ENCODE measurements at regions not wholly inside any gene's neighbourhood (a gene's known extent, or its start where the extent isn't known, plus 50 kb on each side); places are given as distances from the start of the nearest gene placed in this dataset.

DNA sequence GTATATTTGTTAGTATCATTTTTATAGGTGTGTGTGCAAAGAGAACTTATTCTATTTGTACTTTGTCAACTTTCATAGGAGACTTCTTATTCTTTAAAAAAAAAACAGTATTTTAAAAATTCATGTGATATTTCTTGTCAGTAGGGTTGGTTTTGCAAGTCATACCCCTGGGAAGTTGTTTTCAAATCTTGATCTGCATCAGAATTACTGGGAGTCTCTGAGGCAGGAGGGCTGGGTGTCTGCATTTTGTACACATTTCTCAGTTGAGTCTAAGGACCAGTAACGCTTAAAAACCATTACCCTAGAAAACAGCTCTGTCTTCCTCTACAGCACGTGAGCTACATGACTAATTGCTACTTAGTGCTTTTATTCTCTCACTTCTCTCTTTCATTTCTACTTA is 76.0 kb upstream of the CTTNBP2NL start:
- Mint-ChIP-seq H3K27me3 (peaks cover 11 to 14% of the 10 kb centered on the region in 2 donors), H3K36me3 (no peaks in the 10 kb centered on the region), H3K4me1 (peaks cover 0 to 3% (median 1%) of the 10 kb centered on the region in 4 donors), H3K27ac (no peak overlapping the region), H3K9me3 (peaks cover 0 to 1% (median 0%) of the 10 kb centered on the region in 8 donors), H3K4me3 (no peak overlapping the region)
- CTCF ChIA-PET (ENCODE audit: partially characterized antibody) = no interaction called here
- intact Hi-C loops (cut with micrococcal nuclease) = no loop called here
- Histone ChIP-seq H3K4me3 (ENCODE audit: low read length in 2 of 2) (no peak overlapping the region), H3K27ac (ENCODE audit: low read depth, low read length) (no peak overlapping the region), H3K36me3 (ENCODE audit: insufficient read depth, low read length) (no peaks in the 10 kb centered on the region), H3K9me3 (ENCODE audit: control insufficient read depth in 1 of 2, low read length in 2 of 2) (no peaks in the 10 kb centered on the region), H3K4me1 (ENCODE audit: insufficient read depth, low read length) (no peaks in the 10 kb centered on the region), H3K27me3 (ENCODE audit: insufficient read depth, low read length) (no peaks in the 10 kb centered on the region)
- POLR2A ChIA-PET (ENCODE audit: partially characterized antibody) = no interaction called here
- no peak for DNase-seq

DNA sequence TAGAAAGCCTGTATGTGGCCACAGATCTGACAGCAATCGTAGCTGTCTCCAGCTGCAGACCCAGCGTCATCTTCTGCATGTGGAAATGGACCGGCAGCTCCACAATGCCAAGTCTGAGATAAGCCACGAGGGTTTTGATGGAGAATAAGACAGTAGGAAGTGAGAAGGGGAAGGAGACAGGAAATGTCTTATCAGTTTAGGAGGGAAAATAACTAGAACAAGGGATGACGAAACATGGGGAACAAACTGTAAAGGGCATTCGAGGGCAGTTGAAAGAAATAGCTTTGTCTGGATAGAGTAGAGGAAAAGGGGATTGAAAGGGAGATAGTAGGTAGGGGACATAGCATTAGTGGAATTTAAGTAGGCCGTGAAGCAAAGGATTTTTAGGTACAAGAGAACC is 74.0 kb upstream of the CTTNBP2NL start:
- no peaks in the 10 kb centered on the region for H3K36me3 Mint-ChIP-seq
- H3K27me3 ChIP-seq (ENCODE audit: insufficient read depth, low read length) = no peaks in the 10 kb centered on the region
- no peak for DNase-seq
- peaks cover 0 to 3% (median 1%) of the 10 kb centered on the region in 4 donors for H3K4me1 Mint-ChIP-seq
- peaks cover 6 to 18% of the 10 kb centered on the region in 2 donors for H3K27me3 Mint-ChIP-seq
- ChIA-PET CTCF (ENCODE audit: partially characterized antibody) (no interaction called here), POLR2A (ENCODE audit: partially characterized antibody) (no interaction called here)
- H3K4me3 ChIP-seq (ENCODE audit: low read length in 2 of 2) = no peak overlapping the region
- no peak overlapping the region for H3K27ac Mint-ChIP-seq
- intact Hi-C loops (cut with micrococcal nuclease) = no loop called here
- H3K27ac ChIP-seq (ENCODE audit: low read depth, low read length) = no peak overlapping the region
- H3K9me3 ChIP-seq (ENCODE audit: control insufficient read depth in 1 of 2, low read length in 2 of 2) = no peaks in the 10 kb centered on the region
- H3K9me3 Mint-ChIP-seq = peaks cover 0 to 1% (median 0%) of the 10 kb centered on the region in 8 donors
- H3K36me3 ChIP-seq (ENCODE audit: insufficient read depth, low read length) = no peaks in the 10 kb centered on the region
- no peak overlapping the region for H3K4me3 Mint-ChIP-seq
- H3K4me1 ChIP-seq (ENCODE audit: insufficient read depth, low read length) = no peaks in the 10 kb centered on the region

DNA sequence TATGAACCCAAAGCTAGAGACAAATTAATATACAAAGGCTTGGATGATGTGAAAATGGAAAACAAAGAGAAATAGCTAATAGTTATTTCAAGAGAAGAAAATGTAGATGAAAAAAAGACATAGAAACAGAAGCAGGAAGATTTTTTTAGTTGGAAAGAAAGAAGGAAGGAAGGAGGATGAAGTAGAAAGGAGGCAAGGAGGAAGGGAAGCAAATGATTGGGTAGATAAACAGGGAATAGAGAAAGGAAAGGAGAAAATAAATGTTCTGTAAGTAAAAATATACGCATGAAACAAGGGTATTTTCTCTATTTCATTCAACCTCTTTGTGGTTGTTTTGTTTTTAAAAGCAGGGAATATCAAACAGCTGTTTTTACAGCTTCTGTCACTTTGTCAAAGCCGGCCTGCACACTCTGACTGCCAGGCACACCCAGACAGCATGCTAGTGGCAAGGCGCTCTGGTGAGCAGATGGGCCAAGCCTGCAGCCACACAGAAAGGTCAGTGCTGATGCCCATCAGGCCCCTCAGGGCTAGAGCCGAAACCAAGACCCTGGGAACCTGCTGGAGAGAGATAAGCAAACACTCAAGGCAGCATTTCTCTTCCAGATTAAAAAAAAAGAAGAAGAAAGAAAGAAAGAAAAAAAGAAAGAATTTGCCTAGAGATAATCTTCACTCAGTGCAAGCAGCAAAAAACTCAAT is 72.9 kb upstream of the CTTNBP2NL start:
- peaks cover 0 to 3% (median 1%) of the 10 kb centered on the region in 4 donors for H3K4me1 Mint-ChIP-seq
- no peaks in the 10 kb centered on the region for H3K36me3 Mint-ChIP-seq
- no peak overlapping the region for H3K27ac ChIP-seq (ENCODE audit: low read depth, low read length)
- ChIA-PET POLR2A (ENCODE audit: partially characterized antibody) (no interaction called here), CTCF (ENCODE audit: partially characterized antibody) (no interaction called here)
- H3K27ac Mint-ChIP-seq = peak overlapping the region in 1 of 7 donors; percentile 24
- no peaks in the 10 kb centered on the region for H3K4me1 ChIP-seq (ENCODE audit: insufficient read depth, low read length)
- H3K27me3 ChIP-seq (ENCODE audit: insufficient read depth, low read length) = no peaks in the 10 kb centered on the region
- H3K27me3 Mint-ChIP-seq = peaks cover 6 to 20% of the 10 kb centered on the region in 2 donors
- no peak for DNase-seq
- no peak overlapping the region for H3K4me3 ChIP-seq (ENCODE audit: low read length in 2 of 2)
- no peaks in the 10 kb centered on the region for H3K36me3 ChIP-seq (ENCODE audit: insufficient read depth, low read length)
- intact Hi-C loops (cut with micrococcal nuclease) = no loop called here
- H3K9me3 ChIP-seq (ENCODE audit: control insufficient read depth in 1 of 2, low read length in 2 of 2) = no peaks in the 10 kb centered on the region
- peaks cover 0 to 1% (median 0%) of the 10 kb centered on the region in 8 donors for H3K9me3 Mint-ChIP-seq
- H3K4me3 Mint-ChIP-seq = no peak overlapping the region

DNA sequence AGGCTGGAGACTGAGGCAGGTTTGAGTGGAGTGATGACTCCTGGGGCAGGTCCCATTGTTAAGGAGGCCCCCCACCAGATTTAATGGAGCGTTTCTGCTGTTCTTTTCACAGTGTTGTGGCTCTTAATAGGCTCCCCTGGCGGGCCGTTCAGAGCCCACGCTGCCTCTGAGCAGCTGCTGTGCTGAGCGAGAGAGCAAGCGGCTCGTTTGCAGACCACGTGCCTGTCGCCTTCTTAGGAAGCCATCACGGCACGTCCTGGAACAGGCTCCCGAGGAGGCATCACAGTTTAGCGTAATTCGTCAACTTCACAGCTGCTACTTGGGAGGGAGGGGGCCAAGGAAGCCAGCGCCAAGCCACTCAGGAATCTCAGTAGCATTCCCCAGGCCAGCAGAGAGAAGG is 70.5 kb upstream of the CTTNBP2NL start:
- H3K4me1 ChIP-seq (ENCODE audit: insufficient read depth, low read length) = no peaks in the 10 kb centered on the region
- Mint-ChIP-seq H3K4me1 (no peaks in the 10 kb centered on the region), H3K9me3 (peaks cover 0 to 1% (median 0%) of the 10 kb centered on the region in 8 donors), H3K36me3 (no peaks in the 10 kb centered on the region), H3K27ac (peak overlapping the region in 1 of 7 donors; percentile 48), H3K4me3 (no peak overlapping the region), H3K27me3 (peaks cover 9 to 27% of the 10 kb centered on the region in 2 donors)
- no peaks in the 10 kb centered on the region for H3K27me3 ChIP-seq (ENCODE audit: insufficient read depth, low read length)
- POLR2A ChIA-PET (ENCODE audit: partially characterized antibody) = no interaction called here
- H3K4me3 ChIP-seq (ENCODE audit: low read length in 2 of 2) = no peak overlapping the region
- no peak for DNase-seq
- intact Hi-C loops (cut with micrococcal nuclease) = no loop called here
- H3K9me3 ChIP-seq (ENCODE audit: control insufficient read depth in 1 of 2, low read length in 2 of 2) = no peaks in the 10 kb centered on the region
- no peaks in the 10 kb centered on the region for H3K36me3 ChIP-seq (ENCODE audit: insufficient read depth, low read length)
- H3K27ac ChIP-seq (ENCODE audit: low read depth, low read length) = no peak overlapping the region
- CTCF ChIA-PET (ENCODE audit: partially characterized antibody) = no interaction called here

DNA sequence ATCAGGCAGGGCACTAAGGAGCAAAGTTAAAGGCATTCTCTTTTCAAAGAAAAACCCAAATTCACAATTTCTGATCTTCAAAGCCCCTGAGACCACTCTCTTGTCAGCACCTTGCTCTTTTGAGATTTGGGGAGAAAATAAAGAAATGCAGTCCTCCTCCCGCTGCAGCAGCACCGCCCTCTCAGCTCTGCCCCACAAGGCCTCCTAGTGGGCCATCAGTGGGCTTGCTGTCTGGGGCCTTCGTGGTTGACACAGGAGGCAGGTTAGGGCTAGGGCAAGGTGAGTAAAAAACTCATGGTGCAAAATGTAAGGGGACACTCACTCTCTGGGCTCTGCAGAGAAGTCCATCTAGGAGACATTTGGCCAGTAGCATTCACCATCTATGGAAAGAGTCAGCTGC is 67.4 kb upstream of the CTTNBP2NL start:
- H3K9me3 Mint-ChIP-seq = peaks cover 0 to 1% (median 0%) of the 10 kb centered on the region in 8 donors
- no peak for DNase-seq
- H3K4me1 ChIP-seq (ENCODE audit: insufficient read depth, low read length) = no peaks in the 10 kb centered on the region
- no peak overlapping the region for H3K27ac Mint-ChIP-seq
- no peaks in the 10 kb centered on the region for H3K27me3 ChIP-seq (ENCODE audit: insufficient read depth, low read length)
- H3K36me3 Mint-ChIP-seq = no peaks in the 10 kb centered on the region
- H3K4me3 ChIP-seq (ENCODE audit: low read length in 2 of 2) = no peak overlapping the region
- no peak overlapping the region for H3K4me3 Mint-ChIP-seq
- H3K4me1 Mint-ChIP-seq = no peaks in the 10 kb centered on the region
- intact Hi-C loops (cut with micrococcal nuclease) = no loop called here
- peaks cover 9 to 37% of the 10 kb centered on the region in 2 donors for H3K27me3 Mint-ChIP-seq
- H3K27ac ChIP-seq (ENCODE audit: low read depth, low read length) = no peak overlapping the region
- POLR2A ChIA-PET (ENCODE audit: partially characterized antibody) = no interaction called here
- H3K36me3 ChIP-seq (ENCODE audit: insufficient read depth, low read length) = no peaks in the 10 kb centered on the region
- CTCF ChIA-PET (ENCODE audit: partially characterized antibody) = interaction anchor here (1.0 kb wide), 1 partner anchor 42 kb away, joined by 3 read pairs; no protein-coding TSS in a partner anchor
- no peaks in the 10 kb centered on the region for H3K9me3 ChIP-seq (ENCODE audit: control insufficient read depth in 1 of 2, low read length in 2 of 2)

DNA sequence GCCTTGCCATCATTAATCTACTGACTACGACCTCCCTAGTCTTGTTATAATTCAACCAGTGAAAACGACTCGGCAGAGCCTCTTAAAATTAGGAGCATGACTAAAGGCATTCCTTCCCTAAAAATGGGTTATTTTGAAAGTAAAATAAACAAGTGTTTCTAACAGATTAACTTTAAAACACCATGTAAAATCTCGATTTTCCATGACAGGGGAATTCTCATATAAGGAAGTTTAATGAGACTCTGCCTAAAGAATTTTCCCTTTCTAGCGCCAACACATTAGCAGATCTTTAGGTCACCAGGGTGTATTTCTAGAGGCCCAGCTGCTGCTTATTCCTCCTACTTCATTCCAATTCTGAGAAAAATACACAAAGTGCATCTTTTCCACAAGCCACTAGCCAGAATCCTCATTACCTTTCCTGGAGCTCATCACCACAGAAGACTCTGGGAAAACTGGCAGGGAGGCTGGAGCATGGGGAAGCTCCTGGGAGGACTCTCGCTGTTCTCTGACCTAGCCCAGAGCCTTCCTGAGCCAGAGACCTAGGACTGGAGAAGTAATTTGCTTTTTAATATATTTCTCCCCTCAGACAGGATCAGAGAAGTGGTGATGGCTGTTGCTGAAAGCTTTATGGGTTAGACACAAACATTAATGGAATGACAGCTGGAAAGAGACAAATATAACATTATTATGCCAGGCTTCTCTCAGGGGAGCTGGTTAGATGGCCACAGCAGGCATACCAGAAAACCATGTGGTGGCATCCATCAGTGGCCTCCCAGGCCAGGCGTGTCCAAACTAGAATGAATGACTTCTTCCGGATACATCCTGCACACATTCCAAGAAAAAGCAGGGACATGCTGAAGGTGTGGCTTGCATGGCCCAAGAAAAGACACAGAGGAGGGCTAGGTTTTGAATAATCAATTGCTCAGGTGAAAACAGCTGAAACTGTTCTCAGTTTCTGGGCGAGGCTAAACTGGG is 63.6 kb upstream of the CTTNBP2NL start:
- Mint-ChIP-seq H3K27ac (no peak overlapping the region), H3K4me3 (no peak overlapping the region), H3K9me3 (no peaks in the 10 kb centered on the region), H3K4me1 (peaks cover 4 to 8% (median 7%) of the 10 kb centered on the region in 4 donors), H3K27me3 (peaks cover 14 to 49% of the 10 kb centered on the region in 2 donors), H3K36me3 (no peaks in the 10 kb centered on the region)
- Histone ChIP-seq H3K27ac (ENCODE audit: low read depth, low read length) (no peak overlapping the region), H3K36me3 (ENCODE audit: insufficient read depth, low read length) (no peaks in the 10 kb centered on the region), H3K4me1 (ENCODE audit: insufficient read depth, low read length) (no peaks in the 10 kb centered on the region), H3K27me3 (ENCODE audit: insufficient read depth, low read length) (no peaks in the 10 kb centered on the region), H3K4me3 (ENCODE audit: low read length in 2 of 2) (no peak overlapping the region), H3K9me3 (ENCODE audit: control insufficient read depth in 1 of 2, low read length in 2 of 2) (no peaks in the 10 kb centered on the region)
- ChIA-PET CTCF (ENCODE audit: partially characterized antibody) (no interaction called here), POLR2A (ENCODE audit: partially characterized antibody) (no interaction called here)
- no peak for DNase-seq
- intact Hi-C loops (cut with micrococcal nuclease) = no loop called here

DNA sequence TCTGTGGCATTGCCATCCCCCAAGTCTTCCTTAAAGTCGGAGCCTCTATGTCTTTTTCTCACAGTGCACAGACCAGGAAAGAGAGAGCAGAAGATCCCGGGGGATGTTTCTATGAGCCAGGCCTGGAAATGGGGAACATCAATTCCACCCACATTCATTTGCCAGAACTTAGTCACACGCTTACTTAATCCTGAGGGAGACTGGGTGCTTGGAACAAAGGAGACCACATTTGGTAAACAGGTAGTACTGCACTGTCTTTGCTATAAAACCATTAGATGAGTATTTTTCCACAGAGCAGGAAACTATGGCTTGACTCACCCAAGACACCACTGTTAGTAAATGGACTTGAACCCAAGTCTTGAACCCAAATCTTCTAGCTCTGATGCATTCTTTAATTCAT is 60.7 kb upstream of the CTTNBP2NL start:
- DNase-seq = no peak
- no peaks in the 10 kb centered on the region for H3K9me3 ChIP-seq (ENCODE audit: control insufficient read depth in 1 of 2, low read length in 2 of 2)
- no peaks in the 10 kb centered on the region for H3K4me1 ChIP-seq (ENCODE audit: insufficient read depth, low read length)
- Mint-ChIP-seq H3K4me3 (no peak overlapping the region), H3K36me3 (no peaks in the 10 kb centered on the region), H3K27ac (no peak overlapping the region), H3K27me3 (peaks cover 11 to 42% of the 10 kb centered on the region in 2 donors), H3K9me3 (peaks cover 0 to 5% (median 0%) of the 10 kb centered on the region in 8 donors), H3K4me1 (peaks cover 4 to 8% (median 7%) of the 10 kb centered on the region in 4 donors)
- H3K27ac ChIP-seq (ENCODE audit: low read depth, low read length) = no peak overlapping the region
- ChIA-PET POLR2A (ENCODE audit: partially characterized antibody) (no interaction called here), CTCF (ENCODE audit: partially characterized antibody) (no interaction called here)
- no peak overlapping the region for H3K4me3 ChIP-seq (ENCODE audit: low read length in 2 of 2)
- H3K27me3 ChIP-seq (ENCODE audit: insufficient read depth, low read length) = no peaks in the 10 kb centered on the region
- intact Hi-C loops (cut with micrococcal nuclease) = no loop called here
- no peaks in the 10 kb centered on the region for H3K36me3 ChIP-seq (ENCODE audit: insufficient read depth, low read length)
